ENCODE measurements at regions not wholly inside any gene's neighbourhood (a gene's known extent, or its start where the extent isn't known, plus 50 kb on each side); places are given as distances from the start of the nearest gene placed in this dataset.

- TF ChIP-seq REST (IDR thresholded peaks at IDR 0.05; ENCODE audit: insufficient read depth in 1 of 2, low read depth in 2 of 2, low read length in 2 of 2) (no peak), FOXP2 (optimal IDR thresholded peaks at IDR 0.05; ENCODE audit: borderline replicate concordance, extremely low read depth, extremely low read length, insufficient read depth) (no peak), TAF1 (IDR thresholded peaks at IDR 0.05; ENCODE audit: borderline replicate concordance, insufficient read depth, low read length) (no peak)
These were observed 536.3 kb downstream of the CDH26 start for GRCh38 chr20:60494476-60494875.

All from PFSK-1 (cell line).